Mucosa of gallbladder (tissue), 1 donor: ENCODE measurements at regions not wholly inside any gene's neighbourhood (a gene's known extent, or its start where the extent isn't known, plus 50 kb on each side); places are given as distances from the start of the nearest gene placed in this dataset.
"Not testable (repeated sequence)": the region's sequence is repeated elsewhere in the genome, so short reads cannot be mapped to it uniquely, and the experiment has no call there.

Experiments
- DNase-seq: peaks from one replicate; pipeline ENCODE4 v3.0.0-alpha.2; 2020; ENCODE audit warnings: low spot score
- donor health status: DM: no; HTN: no; CAD: no.

GRCh38 chr6:5838656-5839396 is 167.9 kb downstream of the NRN1 start:
- no peak for DNase-seq

DNA sequence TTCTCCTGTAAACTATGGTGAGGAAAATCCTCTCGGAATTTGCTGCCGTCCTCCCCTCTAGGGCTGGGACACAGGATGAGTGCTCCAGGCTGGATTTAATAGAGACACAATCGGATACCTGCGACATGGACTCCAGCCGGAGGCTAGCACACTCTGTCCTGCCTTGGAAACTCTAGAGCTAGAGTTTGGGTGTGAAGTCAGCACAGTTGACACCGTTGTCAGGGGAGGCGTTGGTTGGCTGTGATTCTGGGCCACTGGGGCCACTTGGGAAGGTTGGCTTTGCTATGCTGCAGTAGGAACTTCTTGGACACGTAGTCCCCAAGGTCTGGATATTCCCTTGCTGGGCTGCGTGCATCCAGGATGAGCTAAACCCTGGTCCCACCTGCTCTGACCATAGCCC is 169.4 kb downstream of the NRN1 start:
- no peak for DNase-seq

DNA sequence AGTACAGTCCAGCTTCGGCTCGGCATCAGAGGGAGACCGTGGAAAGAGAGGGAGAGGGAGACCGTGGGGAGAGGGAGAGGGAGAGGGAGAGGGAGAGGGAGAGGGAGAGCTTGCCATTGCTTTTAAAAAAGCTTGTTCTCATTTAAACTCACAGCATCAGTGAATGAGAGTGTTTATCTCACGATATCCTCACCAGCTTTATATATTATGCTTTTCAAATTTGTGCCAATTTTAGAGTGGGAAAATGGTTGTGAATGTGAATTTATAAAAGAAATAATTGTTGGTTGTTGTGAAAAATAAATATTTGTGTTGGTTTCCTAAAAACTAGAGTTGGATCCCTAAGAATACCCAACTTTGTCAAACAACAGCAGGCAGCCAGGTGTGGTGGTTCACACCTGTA is 170.1 kb downstream of the NRN1 start:
- not testable (repeated sequence) for DNase-seq

GRCh38 chr6:5833120-5833519 is 173.6 kb downstream of the NRN1 start:
- no peak for DNase-seq

DNA sequence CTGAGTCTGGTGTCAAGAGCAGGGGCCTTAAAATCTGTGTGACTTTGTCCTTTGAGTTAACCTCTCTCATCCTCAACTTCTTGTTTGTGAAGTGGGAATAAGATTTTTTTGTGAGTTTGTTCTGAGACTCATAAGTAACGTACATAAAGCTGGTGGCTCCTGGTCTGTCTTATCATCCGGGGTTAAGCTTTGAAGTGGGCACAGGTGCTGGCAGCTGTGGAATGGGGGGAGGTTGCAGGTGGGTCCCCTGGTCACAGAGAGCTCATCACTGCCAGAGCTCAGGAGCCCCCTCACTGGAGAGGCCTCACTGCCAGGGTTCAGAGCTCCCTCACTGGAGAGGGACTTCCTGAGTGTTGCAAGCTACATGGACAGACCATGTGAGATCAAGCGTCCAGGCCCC is 174.1 kb downstream of the NRN1 start:
- DNase-seq: no peak

GRCh38 chr6:5831219-5831862 is 175.4 kb downstream of the NRN1 start:
- not testable (repeated sequence) for DNase-seq

DNA sequence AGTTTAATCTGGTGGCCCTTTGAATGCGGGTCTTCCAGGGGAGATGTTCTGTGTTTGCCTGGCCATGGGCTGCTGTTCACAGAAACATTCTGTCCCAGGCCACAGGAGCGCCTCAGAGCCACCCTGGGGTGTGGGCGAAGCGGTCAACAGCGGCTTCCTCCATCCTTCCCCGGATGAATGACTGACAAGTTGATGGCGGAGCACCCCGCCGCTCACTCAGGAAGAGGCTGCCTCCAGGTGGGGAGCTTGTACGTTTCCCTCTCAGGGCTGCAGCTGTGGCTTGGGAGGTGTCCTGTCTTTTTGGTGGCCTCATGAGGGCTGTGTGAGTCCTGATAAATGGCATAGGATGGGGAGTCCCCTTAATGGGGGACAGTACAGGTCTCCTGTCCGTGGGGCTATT is 178.4 kb downstream of the NRN1 start:
- no peak for DNase-seq

GRCh38 chr6:5827056-5827904 is 179.4 kb downstream of the NRN1 start:
- no peak for DNase-seq

- not testable (repeated sequence) for DNase-seq
Observed at GRCh38 chr6:5824382-5824983, 182.2 kb downstream of the NRN1 start.
